Heart left ventricle (tissue), 13 donors: ENCODE measurements at regions not wholly inside any gene's neighbourhood (a gene's known extent, or its start where the extent isn't known, plus 50 kb on each side); places are given as distances from the start of the nearest gene placed in this dataset.

Source experiments
- POLR2A ChIP-seq, 2 donors: fragments of 450-650 bp; IDR thresholded peaks; one replicate each; pipeline ENCODE4 v1.6.1; 2017; ENCODE audit warnings: antibody characterized with exemption in 2 of 2, mild to moderate bottlenecking in 2 of 2, moderate library complexity in 2 of 2
- TF ChIP-seq, protein P1 (sequence below), 12 donors: fragments of 200-600 bp; sonication (generic) in 4 of 12; IDR thresholded peaks; one replicate each; pipeline versions ENCODE4 v1.5.0 to v1.8.0; 2018 to 2022; ENCODE audit warnings: antibody characterized with exemption in 12 of 12, mild to moderate bottlenecking in 5 of 12
- donor health status: ischemic (EF 13 %, LVEDD 7.1; RV severe dilation, severe dysfunction).
- donor health status: DM: no; HTN: yes; CAD: no.
- donor health status: DM: no; HTN: no; CAD: no.
- donor health status: ischemic (EF 25% LVEDD 6.9; RV normal size, moderate dysfunction).
- donor health status: ischemic (EF 25% LVEDD 5.7; RV mildly dilated, moderate dysfunction).
- donor health status: ischemic (EF 35%, LVEDD 5.7; RV mildly dilated, moderate dysfunction).
- donor health status: nonischemic (EF 11% LVEDD 7.7; RV severe dilation, severe dysfunction).
- donor health status: DM: yes; HTN: yes; CAD: no.
- donor health status: PGD.
- donor health status: ischemic (EF 29% LVEDD 5.4; RV normal size, mild dysfunction).
- donor health status: nonischemic (EF 23%, LVEDD 6.1; RV moderate dilation, normal function).

GRCh38 chr13:80718970-80719369 lies 378.0 kb upstream of the SPRY2 start:
- TF ChIP-seq POLR2A (IDR thresholded peaks at IDR 0.05), result no peak
- TF ChIP-seq, protein P1, sequence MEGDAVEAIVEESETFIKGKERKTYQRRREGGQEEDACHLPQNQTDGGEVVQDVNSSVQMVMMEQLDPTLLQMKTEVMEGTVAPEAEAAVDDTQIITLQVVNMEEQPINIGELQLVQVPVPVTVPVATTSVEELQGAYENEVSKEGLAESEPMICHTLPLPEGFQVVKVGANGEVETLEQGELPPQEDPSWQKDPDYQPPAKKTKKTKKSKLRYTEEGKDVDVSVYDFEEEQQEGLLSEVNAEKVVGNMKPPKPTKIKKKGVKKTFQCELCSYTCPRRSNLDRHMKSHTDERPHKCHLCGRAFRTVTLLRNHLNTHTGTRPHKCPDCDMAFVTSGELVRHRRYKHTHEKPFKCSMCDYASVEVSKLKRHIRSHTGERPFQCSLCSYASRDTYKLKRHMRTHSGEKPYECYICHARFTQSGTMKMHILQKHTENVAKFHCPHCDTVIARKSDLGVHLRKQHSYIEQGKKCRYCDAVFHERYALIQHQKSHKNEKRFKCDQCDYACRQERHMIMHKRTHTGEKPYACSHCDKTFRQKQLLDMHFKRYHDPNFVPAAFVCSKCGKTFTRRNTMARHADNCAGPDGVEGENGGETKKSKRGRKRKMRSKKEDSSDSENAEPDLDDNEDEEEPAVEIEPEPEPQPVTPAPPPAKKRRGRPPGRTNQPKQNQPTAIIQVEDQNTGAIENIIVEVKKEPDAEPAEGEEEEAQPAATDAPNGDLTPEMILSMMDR (IDR thresholded peaks at IDR 0.05), result no peak
